Upper lobe of left lung (tissue), 6 donors: ENCODE measurements at regions not wholly inside any gene's neighbourhood (a gene's known extent, or its start where the extent isn't known, plus 50 kb on each side); places are given as distances from the start of the nearest gene placed in this dataset.

Experiments
- ATAC-seq, 2 donors: fragments of 200-7000 bp; cut with Tn5 transposase; one replicate each; pipeline ENCODE4 v1.9.1; 2022; ENCODE audit warnings: mild to moderate bottlenecking in 2 of 2, moderate library complexity in 2 of 2; ENCODE audit not compliant: low FRiP score in 2 of 2
- DNase-seq, 2 donors: peaks; one replicate each; pipeline ENCODE4 v3.0.0-alpha.2; 2019 to 2020
- H3K27ac ChIP-seq, 4 donors: fragments of 200-600 bp; sonication (generic); one replicate each; pipeline ENCODE4 v1.5.1; 2016 to 2019
- H3K27me3 ChIP-seq, 4 donors: fragments of 200-600 bp; sonication (generic); one replicate each; pipeline ENCODE4 v1.5.1; 2017 to 2019
- H3K36me3 ChIP-seq, 4 donors: fragments of 200-600 bp; sonication (generic); one replicate each; pipeline ENCODE4 v1.5.1; 2016 to 2019
- H3K4me1 ChIP-seq, 4 donors: fragments of 200-600 bp; sonication (generic); one replicate each; pipeline ENCODE4 v1.5.1; 2018 to 2019
- H3K4me3 ChIP-seq, 4 donors: fragments of 200-600 bp; sonication (generic); one replicate each; pipeline ENCODE4 v1.5.1; 2017 to 2019; ENCODE audit warnings: mild to moderate bottlenecking in 2 of 4, moderate library complexity in 1 of 4
- H3K9me3 ChIP-seq, 4 donors: fragments of 200-600 bp; sonication (generic); one replicate each; pipeline ENCODE4 v1.5.1; 2018 to 2019
- EP300 ChIP-seq, 4 donors: sonication (generic); formaldehyde crosslinking; IDR thresholded peaks; one replicate each; pipeline ENCODE4 v1.5.1; 2017; ENCODE audit warnings: antibody characterized with exemption in 4 of 4, control low read depth in 2 of 4
- POLR2A ChIP-seq, 4 donors: fragments of 450-650 bp; IDR thresholded peaks; one replicate each; pipeline ENCODE4 v1.5.1; 2016 to 2017; ENCODE audit warnings: antibody characterized with exemption in 4 of 4, mild to moderate bottlenecking in 2 of 4
- POLR2AphosphoS5 ChIP-seq, 2 donors: sonication (generic); formaldehyde crosslinking; IDR thresholded peaks; one replicate each; pipeline ENCODE4 v1.5.1; 2017; ENCODE audit warnings: antibody characterized with exemption in 2 of 2
- WGBS, 2 donors: methylation state at CpG; one replicate each; pipeline ENCODE4 v1.1.5; 2017 to 2018; 5-methylcytosine and 5-hydroxymethylcytosine counted together
- TF ChIP-seq, protein P1 (sequence below), 6 experiments: fragments of 450-650 bp in 4 of 6; fragments of 200-600 bp in 2 of 6; sonication (generic) in 2 of 6; IDR thresholded peaks; one replicate each; pipeline ENCODE4 v1.5.1; 2016 to 2019; ENCODE audit warnings: antibody characterized with exemption in 6 of 6
- donor health status: DM: no; HTN: no; CAD: no; lungs with moderate emphysema.
- donor health status: DM: no; HTN: yes; CAD: no; lungs with severe emphysema.

DNA sequence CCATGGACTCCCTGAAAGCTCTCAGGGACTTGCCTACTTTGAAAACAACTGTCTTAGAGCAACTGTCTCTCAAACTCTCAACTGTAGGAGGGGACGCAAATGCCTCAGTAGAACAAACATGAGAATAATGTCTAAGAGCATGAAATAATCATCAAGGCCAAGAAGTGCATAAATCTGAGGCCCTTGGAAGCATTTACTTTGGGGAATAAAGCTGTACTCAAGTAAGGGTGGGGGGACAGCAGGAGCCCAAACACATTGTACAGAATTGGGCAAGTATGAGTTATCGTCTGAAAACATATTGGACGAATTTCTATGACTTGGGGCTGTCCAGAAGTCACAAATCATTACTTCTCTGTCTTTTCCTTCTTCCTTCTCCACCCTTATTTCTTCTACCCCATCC lies 96.3 kb upstream of the HMHB1 start:
- H3K27ac ChIP-seq = no peak overlapping the region
- no peaks in the 10 kb centered on the region for H3K36me3 ChIP-seq
- H3K27me3 ChIP-seq = no peaks in the 10 kb centered on the region
- TF ChIP-seq, protein P1, sequence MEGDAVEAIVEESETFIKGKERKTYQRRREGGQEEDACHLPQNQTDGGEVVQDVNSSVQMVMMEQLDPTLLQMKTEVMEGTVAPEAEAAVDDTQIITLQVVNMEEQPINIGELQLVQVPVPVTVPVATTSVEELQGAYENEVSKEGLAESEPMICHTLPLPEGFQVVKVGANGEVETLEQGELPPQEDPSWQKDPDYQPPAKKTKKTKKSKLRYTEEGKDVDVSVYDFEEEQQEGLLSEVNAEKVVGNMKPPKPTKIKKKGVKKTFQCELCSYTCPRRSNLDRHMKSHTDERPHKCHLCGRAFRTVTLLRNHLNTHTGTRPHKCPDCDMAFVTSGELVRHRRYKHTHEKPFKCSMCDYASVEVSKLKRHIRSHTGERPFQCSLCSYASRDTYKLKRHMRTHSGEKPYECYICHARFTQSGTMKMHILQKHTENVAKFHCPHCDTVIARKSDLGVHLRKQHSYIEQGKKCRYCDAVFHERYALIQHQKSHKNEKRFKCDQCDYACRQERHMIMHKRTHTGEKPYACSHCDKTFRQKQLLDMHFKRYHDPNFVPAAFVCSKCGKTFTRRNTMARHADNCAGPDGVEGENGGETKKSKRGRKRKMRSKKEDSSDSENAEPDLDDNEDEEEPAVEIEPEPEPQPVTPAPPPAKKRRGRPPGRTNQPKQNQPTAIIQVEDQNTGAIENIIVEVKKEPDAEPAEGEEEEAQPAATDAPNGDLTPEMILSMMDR (IDR thresholded peaks at IDR 0.05) = no peak
- TF ChIP-seq EP300 (IDR thresholded peaks at IDR 0.05) (no peak), POLR2AphosphoS5 (IDR thresholded peaks at IDR 0.05) (no peak), POLR2A (IDR thresholded peaks at IDR 0.05) (no peak)
- no peaks in the 10 kb centered on the region for H3K9me3 ChIP-seq
- peaks cover under 1 to 21% (median 7%) of the 10 kb centered on the region in 4 donors for H3K4me1 ChIP-seq
- DNase-seq (no peak), ATAC-seq (no peak)
- no peak overlapping the region for H3K4me3 ChIP-seq
- WGBS, 2 donors = 80 to 85% methylated on average over 3 of the region's 3 CpGs

DNA sequence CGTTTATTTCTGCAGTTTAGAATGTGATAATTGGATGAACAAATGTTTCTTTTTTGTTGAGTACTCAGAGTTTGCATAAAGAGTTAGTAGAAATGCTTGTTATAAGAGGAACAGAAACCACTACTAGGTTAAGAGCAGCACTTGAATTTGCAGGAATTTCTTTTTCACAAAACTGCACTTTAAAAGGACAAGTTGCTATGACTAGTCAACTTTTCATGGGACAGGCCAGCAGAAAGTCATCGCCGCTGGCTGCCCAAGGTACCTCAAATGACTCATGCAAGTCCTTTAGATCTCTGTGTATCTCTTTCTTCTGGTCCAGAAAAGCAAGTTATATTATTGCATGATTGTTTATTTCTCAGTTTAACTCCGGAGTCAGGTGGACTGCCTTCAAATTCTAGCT lies 97.3 kb upstream of the HMHB1 start:
- Histone ChIP-seq H3K27ac (peak overlapping the region in 3 of 4 donors; percentile 36 to 53 (median 49)), H3K27me3 (no peaks in the 10 kb centered on the region), H3K4me3 (no peak overlapping the region), H3K9me3 (no peaks in the 10 kb centered on the region), H3K4me1 (peaks cover 2 to 21% (median 8%) of the 10 kb centered on the region in 4 donors), H3K36me3 (no peaks in the 10 kb centered on the region)
- WGBS, 2 donors = 48 to 58% methylated on average over 4 of the region's 4 CpGs
- no peak for TF ChIP-seq POLR2A (IDR thresholded peaks at IDR 0.05)
- no peak for TF ChIP-seq POLR2AphosphoS5 (IDR thresholded peaks at IDR 0.05)
- peak in 1 of 4 donors; percentile 69 for TF ChIP-seq EP300 (IDR thresholded peaks at IDR 0.05)
- DNase-seq (peak in 1 of 2 donors; percentile 79), ATAC-seq (peak; percentile 30 to 79)

DNA sequence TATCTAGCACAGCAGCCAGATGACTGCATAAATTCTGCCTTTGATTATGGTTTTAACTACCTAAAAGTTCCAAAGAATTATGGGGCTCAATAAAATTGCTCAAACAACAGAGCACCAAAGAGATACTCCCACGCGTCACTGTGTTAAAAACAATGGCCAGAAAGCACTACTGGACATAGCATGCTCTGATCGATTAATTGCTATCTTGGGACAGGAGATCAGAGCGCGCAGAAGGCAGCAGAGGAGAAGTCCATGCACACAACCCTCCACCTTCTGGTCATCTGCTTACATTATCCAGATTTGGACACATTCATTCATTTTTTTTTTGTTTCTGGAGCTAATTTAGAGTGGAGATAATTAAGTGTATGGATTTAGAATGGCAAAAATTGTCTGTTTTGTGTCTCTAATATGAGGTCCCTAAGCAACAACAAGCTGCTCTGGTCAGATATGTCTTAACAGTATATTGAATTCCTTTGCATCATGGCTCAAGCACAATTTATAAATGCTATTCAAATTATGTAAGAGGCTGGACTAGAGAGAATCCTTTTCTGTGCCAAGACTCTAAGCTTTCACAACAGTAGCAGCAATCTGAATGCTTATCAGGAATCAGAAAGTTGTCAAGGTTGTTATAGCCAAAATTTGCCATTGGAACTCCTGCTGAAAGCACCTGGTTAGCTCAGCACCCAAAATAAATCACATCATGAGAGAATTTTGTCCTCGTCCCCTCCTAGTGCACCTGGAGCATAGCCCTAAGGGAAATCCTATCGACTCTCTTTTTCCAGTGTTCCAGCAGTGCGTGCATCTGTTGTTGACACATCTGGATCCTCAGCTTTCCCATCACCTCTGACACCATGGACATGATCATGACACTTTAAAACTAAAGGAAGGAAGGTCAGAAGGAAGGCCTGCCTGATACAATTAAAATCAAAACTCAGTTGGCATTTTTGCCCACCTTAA lies 98.6 kb upstream of the HMHB1 start:
- 81 to 85% methylated on average over 8 of the region's 8 CpGs for WGBS, 2 donors
- H3K27ac ChIP-seq = peak overlapping the region in 2 of 4 donors; percentile 19 to 53
- no peaks in the 10 kb centered on the region for H3K27me3 ChIP-seq
- no peak for TF ChIP-seq EP300 (IDR thresholded peaks at IDR 0.05)
- peaks cover 2 to 21% (median 8%) of the 10 kb centered on the region in 4 donors for H3K4me1 ChIP-seq
- H3K36me3 ChIP-seq = no peaks in the 10 kb centered on the region
- ATAC-seq (peak; percentile 48 to 58), DNase-seq (no peak)
- H3K9me3 ChIP-seq = no peaks in the 10 kb centered on the region
- no peak overlapping the region for H3K4me3 ChIP-seq

DNA sequence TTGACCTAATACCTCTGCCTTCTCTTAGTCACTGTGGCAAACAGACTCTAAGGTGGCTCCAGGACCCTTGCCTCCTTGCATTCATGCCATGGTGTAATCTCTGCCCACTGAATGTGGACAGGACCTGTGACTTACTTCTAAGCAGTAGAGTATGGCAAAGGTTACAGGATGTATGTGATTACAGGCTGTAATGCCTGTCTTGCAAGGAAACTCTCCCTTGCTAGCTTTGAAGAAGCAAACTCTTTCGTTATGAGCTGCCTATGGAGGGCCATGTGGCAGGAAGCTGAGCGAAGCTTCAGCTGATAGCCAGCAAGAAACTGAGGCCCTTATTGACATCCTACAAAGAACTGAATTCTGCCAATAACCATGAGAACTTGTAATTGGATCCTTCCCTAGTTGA lies 103.3 kb upstream of the HMHB1 start:
- no peak for DNase-seq
- no peak for ATAC-seq
- H3K36me3 ChIP-seq = no peaks in the 10 kb centered on the region
- no peak overlapping the region for H3K4me3 ChIP-seq
- H3K4me1 ChIP-seq = peaks cover 2 to 8% (median 6%) of the 10 kb centered on the region in 4 donors
- no peaks in the 10 kb centered on the region for H3K27me3 ChIP-seq
- TF ChIP-seq EP300 (IDR thresholded peaks at IDR 0.05) (no peak), POLR2AphosphoS5 (IDR thresholded peaks at IDR 0.05) (no peak), POLR2A (IDR thresholded peaks at IDR 0.05) (no peak)
- TF ChIP-seq, protein P1 (IDR thresholded peaks at IDR 0.05) = no peak
- no peaks in the 10 kb centered on the region for H3K9me3 ChIP-seq
- H3K27ac ChIP-seq = no peak overlapping the region
- WGBS, 2 donors = 83 to 86% methylated on average over 1 to 2 of the region's 2 CpGs

DNA sequence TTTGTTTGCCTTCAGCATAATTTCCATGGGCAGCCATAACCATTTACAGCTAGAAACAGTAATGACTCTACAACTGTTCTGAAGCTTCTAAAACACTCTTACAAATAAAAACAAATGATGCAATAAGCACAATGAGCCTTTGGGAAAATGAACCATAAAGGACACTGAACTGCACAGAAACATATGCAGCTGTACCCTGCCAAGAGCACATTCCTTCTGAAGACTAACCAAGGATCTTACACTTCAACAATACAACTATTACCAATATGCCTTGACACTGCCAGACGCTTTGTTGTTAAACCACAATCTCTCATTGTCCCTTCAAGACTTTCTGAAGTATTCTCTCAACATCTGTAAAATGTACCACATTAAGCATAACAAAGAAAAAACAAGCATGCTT lies 104.2 kb upstream of the HMHB1 start:
- 16 to 62% methylated on average over 1 of the region's 1 CpG for WGBS, 2 donors
- H3K4me3 ChIP-seq = no peak overlapping the region
- H3K36me3 ChIP-seq = no peaks in the 10 kb centered on the region
- no peaks in the 10 kb centered on the region for H3K27me3 ChIP-seq
- no peaks in the 10 kb centered on the region for H3K9me3 ChIP-seq
- DNase-seq (no peak), ATAC-seq (no peak)
- H3K27ac ChIP-seq = no peak overlapping the region
- no peak for TF ChIP-seq POLR2A (IDR thresholded peaks at IDR 0.05)
- no peak for TF ChIP-seq EP300 (IDR thresholded peaks at IDR 0.05)
- TF ChIP-seq, protein P1 (IDR thresholded peaks at IDR 0.05) = no peak
- peaks cover 0 to 4% (median 2%) of the 10 kb centered on the region in 4 donors for H3K4me1 ChIP-seq
